GM23338 (cell line): ENCODE measurements at regions not wholly inside any gene's neighbourhood (a gene's known extent, or its start where the extent isn't known, plus 50 kb on each side); places are given as distances from the start of the nearest gene placed in this dataset.

ENCODE experiments used
- ATAC-seq: fragments of 200-7000 bp; cut with Tn5 transposase; 3 replicates; pipeline ENCODE4 v1.9.1; 2020
- DNase-seq: peaks from one replicate; pipeline ENCODE4 v3.0.0-alpha.2; 2015; ENCODE audit warnings: low spot score
- H2AFZ ChIP-seq: fragments of 200-600 bp; sonication (generic); 2 replicates; pipeline ENCODE4 v1.8.0; 2016; ENCODE audit warnings: antibody characterized with exemption, mild to moderate bottlenecking, moderate library complexity
- H3F3A ChIP-seq: fragments of 200-600 bp; sonication (generic); replicated peaks from 2 replicates; pipeline ENCODE4 v1.8.0; 2017; ENCODE audit warnings: antibody characterized with exemption, mixed run types, low read depth
- H3K27ac ChIP-seq: fragments of 200-600 bp; sonication (generic); 2 replicates; pipeline ENCODE4 v1.6.1; 2016; ENCODE audit warnings: low read depth
- H3K27me3 ChIP-seq: fragments of 200-600 bp; sonication (generic); 2 replicates; pipeline ENCODE4 v1.8.0; 2016; ENCODE audit warnings: mild to moderate bottlenecking, mixed run types, moderate library complexity; ENCODE audit not compliant: insufficient read depth
- H3K36me3 ChIP-seq: fragments of 200-600 bp; sonication (generic); 2 replicates; pipeline ENCODE4 v1.8.0; 2016; ENCODE audit warnings: mild to moderate bottlenecking; ENCODE audit not compliant: insufficient read depth
- H3K4me1 ChIP-seq: fragments of 200-600 bp; sonication (generic); 2 replicates; pipeline ENCODE4 v1.8.0; 2016; ENCODE audit warnings: mild to moderate bottlenecking, moderate library complexity; ENCODE audit not compliant: insufficient read depth
- H3K4me2 ChIP-seq: fragments of 200-600 bp; sonication (generic); 2 replicates; pipeline ENCODE4 v1.7.1; 2017; ENCODE audit warnings: mixed run types
- H3K4me3 ChIP-seq: fragments of 200-600 bp; sonication (generic); 2 replicates; pipeline ENCODE4 v1.6.1; 2016; ENCODE audit warnings: mixed run types
- H3K79me2 ChIP-seq: fragments of 200-600 bp; sonication (generic); replicated peaks from 2 replicates; pipeline ENCODE4 v1.8.0; 2017; ENCODE audit warnings: mild to moderate bottlenecking; ENCODE audit not compliant: insufficient read depth
- H3K9me2 ChIP-seq: fragments of 200-600 bp; sonication (generic); 2 replicates; pipeline ENCODE4 v1.8.0; 2017; ENCODE audit not compliant: insufficient read depth
- H4K20me1 ChIP-seq: fragments of 200-600 bp; sonication (generic); replicated peaks from 2 replicates; pipeline ENCODE4 v1.8.0; 2017; ENCODE audit warnings: mild to moderate bottlenecking; ENCODE audit not compliant: insufficient read depth
- H3K27ac Mint-ChIP-seq: 2 replicates; pipeline ENCODE4 v1.8.0; 2020; ENCODE audit warnings: inconsistent platforms, mild to moderate bottlenecking, moderate library complexity, mixed read lengths
- H3K27me3 Mint-ChIP-seq: 3 replicates; pipeline ENCODE4 v1.8.0; 2022; ENCODE audit warnings: low read depth, mild to moderate bottlenecking, moderate library complexity, mixed read lengths, inconsistent platforms; ENCODE audit not compliant: insufficient read depth, poor library complexity
- H3K36me3 Mint-ChIP-seq: 3 replicates; pipeline ENCODE4 v1.8.0; 2021; ENCODE audit warnings: low read depth, mild to moderate bottlenecking, inconsistent platforms, moderate library complexity, mixed read lengths
- H3K4me1 Mint-ChIP-seq: 3 replicates; pipeline ENCODE4 v1.8.0; 2020; ENCODE audit warnings: mild to moderate bottlenecking, inconsistent platforms, mixed read lengths
- H3K4me3 Mint-ChIP-seq: 3 replicates; pipeline ENCODE4 v1.8.0; 2021; ENCODE audit warnings: moderate library complexity, mild to moderate bottlenecking, inconsistent platforms, mixed read lengths
- H3K9me3 Mint-ChIP-seq: 3 replicates; pipeline ENCODE4 v1.8.0; 2020; ENCODE audit warnings: moderate library complexity, mild to moderate bottlenecking, inconsistent platforms, mixed read lengths
- CREB1 ChIP-seq: fragments of 250-450 bp; sonication (Bioruptor Pico); IDR thresholded peaks from 2 replicates; pipeline ENCODE4 v1.5.0; 2020; ENCODE audit warnings: low read depth, mild to moderate bottlenecking, moderate library complexity
- CTCF ChIP-seq, 2 experiments: fragments of 200-600 bp in 1 of 2; sonication (generic) in 1 of 2; conservative IDR thresholded peaks; 2 replicates each; pipeline versions ENCODE4 v1.5.1 to v1.6.1; 2016 to 2017; ENCODE audit warnings: antibody characterized with exemption in 2 of 2, low read depth in 2 of 2, mild to moderate bottlenecking in 2 of 2, moderate library complexity in 1 of 2
- EZH2 ChIP-seq: fragments of 200-600 bp; sonication (generic); IDR thresholded peaks from one replicate; pipeline ENCODE4 v1.8.0; 2017; ENCODE audit warnings: antibody characterized with exemption, mild to moderate bottlenecking, low read depth; ENCODE audit not compliant: unreplicated experiment
- EZH2phosphoT487 ChIP-seq: fragments of 200-600 bp; sonication (generic); IDR thresholded peaks from one replicate; pipeline ENCODE4 v1.8.1; 2018; ENCODE audit warnings: antibody characterized with exemption; ENCODE audit not compliant: unreplicated experiment
- JUNB ChIP-seq: IDR thresholded peaks from one replicate; pipeline ENCODE4 v1.6.1; 2016; ENCODE audit warnings: antibody characterized with exemption; ENCODE audit not compliant: unreplicated experiment
- NANOG ChIP-seq: IDR thresholded peaks from 2 replicates; pipeline ENCODE4 v1.6.1; 2016; ENCODE audit warnings: antibody characterized with exemption, borderline replicate concordance
- POLR2AphosphoS5 ChIP-seq: IDR thresholded peaks from 2 replicates; pipeline ENCODE4 v1.6.1; 2016; ENCODE audit warnings: antibody characterized with exemption, low read depth
- REST ChIP-seq: IDR thresholded peaks from one replicate; pipeline ENCODE4 v1.6.1; 2018; ENCODE audit warnings: antibody characterized with exemption; ENCODE audit not compliant: unreplicated experiment
- STAT1 ChIP-seq: IDR thresholded peaks from one replicate; pipeline ENCODE4 v1.6.1; 2016; ENCODE audit warnings: antibody characterized with exemption; ENCODE audit not compliant: unreplicated experiment
- ZNF114 ChIP-seq: fragments of 250-450 bp; sonication (Bioruptor Pico); IDR thresholded peaks from 2 replicates; pipeline ENCODE4 v1.5.0; 2020; ENCODE audit warnings: mild to moderate bottlenecking, moderate library complexity
- ZNF331 ChIP-seq: fragments of 250-450 bp; sonication (Bioruptor Pico); IDR thresholded peaks from 2 replicates; pipeline ENCODE4 v1.5.0; 2020; ENCODE audit warnings: low read depth, mild to moderate bottlenecking, moderate library complexity
- ZNF462 ChIP-seq: fragments of 250-450 bp; sonication (Bioruptor Pico); IDR thresholded peaks from 2 replicates; pipeline ENCODE4 v1.5.0; 2020; ENCODE audit warnings: mild to moderate bottlenecking, moderate library complexity
- TF ChIP-seq, protein P1 (sequence below): IDR thresholded peaks from 2 replicates; pipeline ENCODE4 v1.6.1; 2016; ENCODE audit warnings: antibody characterized with exemption

DNA sequence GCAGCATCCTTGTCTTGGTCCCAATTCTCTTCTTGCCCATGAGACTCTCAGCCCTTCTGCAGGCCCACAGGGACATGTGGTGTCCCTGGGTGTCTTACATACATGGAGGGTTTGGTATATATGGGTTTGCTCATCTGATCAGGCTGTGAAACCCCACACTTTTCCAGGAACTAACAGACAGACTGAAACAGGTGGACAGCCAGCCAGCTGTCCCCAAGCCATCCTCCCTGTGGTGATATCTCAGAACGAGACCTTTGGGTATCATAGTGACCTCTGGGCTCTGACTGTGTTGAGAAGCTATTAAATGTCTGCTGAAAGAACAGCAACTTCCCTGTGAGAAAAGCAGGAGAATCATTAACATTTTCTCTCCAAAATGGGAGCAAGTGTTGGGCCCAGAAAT lies 115.5 kb upstream of the PAXBP1 start:
- Histone ChIP-seq H2AFZ (no peak overlapping the region), H3K36me3 (no peaks in the 10 kb centered on the region), H3K4me1 (no peaks in the 10 kb centered on the region), H3K4me3 (no peak overlapping the region), H3K9me2 (peaks cover 3% of the 10 kb centered on the region; the same call in 1 of the 2 replicates), H3K27ac (no peak overlapping the region), H4K20me1 (0 out of 2 replicates have a peak, but pooled peaks cover 3% of the 10 kb centered on the region), H3F3A (no peaks in the 10 kb centered on the region), H3K27me3 (no peaks in the 10 kb centered on the region), H3K4me2 (no peak overlapping the region), H3K79me2 (no peaks in the 10 kb centered on the region)
- ATAC-seq, result no peak
- no peak for DNase-seq
- Mint-ChIP-seq H3K4me3 (no peak overlapping the region), H3K36me3 (no peaks in the 10 kb centered on the region), H3K9me3 (no peaks in the 10 kb centered on the region), H3K4me1 (no peaks in the 10 kb centered on the region), H3K27ac (no peak overlapping the region), H3K27me3 (peaks cover 5% of the 10 kb centered on the region)
- TF ChIP-seq CTCF (conservative IDR thresholded peaks at IDR 0.05; ENCODE audit: low read depth in 2 of 2), result no peak
- TF ChIP-seq STAT1, result no peak
- no peak for TF ChIP-seq CREB1
- TF ChIP-seq ZNF462 (CRISPR knock-in tag), result no peak
- no peak for TF ChIP-seq ZNF114
- TF ChIP-seq, protein P1, sequence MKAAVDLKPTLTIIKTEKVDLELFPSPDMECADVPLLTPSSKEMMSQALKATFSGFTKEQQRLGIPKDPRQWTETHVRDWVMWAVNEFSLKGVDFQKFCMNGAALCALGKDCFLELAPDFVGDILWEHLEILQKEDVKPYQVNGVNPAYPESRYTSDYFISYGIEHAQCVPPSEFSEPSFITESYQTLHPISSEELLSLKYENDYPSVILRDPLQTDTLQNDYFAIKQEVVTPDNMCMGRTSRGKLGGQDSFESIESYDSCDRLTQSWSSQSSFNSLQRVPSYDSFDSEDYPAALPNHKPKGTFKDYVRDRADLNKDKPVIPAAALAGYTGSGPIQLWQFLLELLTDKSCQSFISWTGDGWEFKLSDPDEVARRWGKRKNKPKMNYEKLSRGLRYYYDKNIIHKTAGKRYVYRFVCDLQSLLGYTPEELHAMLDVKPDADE, result no peak
- TF ChIP-seq NANOG, result no peak
- TF ChIP-seq JUNB, result no peak
- TF ChIP-seq POLR2AphosphoS5, result no peak
- no peak for TF ChIP-seq EZH2
- no peak for TF ChIP-seq EZH2phosphoT487
- no peak for TF ChIP-seq REST
- TF ChIP-seq ZNF331 (CRISPR knock-in tag), result no peak
